HG02870 (cell line): ENCODE measurements at regions not wholly inside any gene's neighbourhood (a gene's known extent, or its start where the extent isn't known, plus 50 kb on each side); places are given as distances from the start of the nearest gene placed in this dataset.

ENCODE experiments used
- ATAC-seq: cut with Tn5 transposase; IDR thresholded peaks from one replicate; pipeline ENCODE4 v1.9.1; 2021; ENCODE audit warnings: mild to moderate bottlenecking, moderate library complexity; ENCODE audit not compliant: unreplicated experiment

DNA sequence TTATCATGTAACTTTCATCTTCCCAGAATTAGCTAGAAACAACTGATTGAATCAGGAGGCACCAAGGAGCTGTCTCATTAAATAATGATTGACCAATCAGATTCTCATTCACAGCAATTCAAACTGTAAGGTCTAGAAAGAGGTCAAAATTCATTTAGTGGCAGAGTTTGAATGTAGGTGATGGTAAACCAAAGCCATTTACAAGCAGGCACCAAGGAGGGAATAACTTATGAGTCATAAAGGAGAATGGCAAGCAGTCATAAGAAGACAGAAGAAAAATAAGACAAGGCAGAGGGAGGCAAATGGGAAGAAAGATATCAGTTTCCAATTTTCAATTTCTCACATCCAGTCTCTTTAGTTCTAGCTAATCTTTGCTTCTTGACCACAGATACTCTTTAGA lies 52.9 kb upstream of the DEFB112 start:
- no peak for ATAC-seq

DNA sequence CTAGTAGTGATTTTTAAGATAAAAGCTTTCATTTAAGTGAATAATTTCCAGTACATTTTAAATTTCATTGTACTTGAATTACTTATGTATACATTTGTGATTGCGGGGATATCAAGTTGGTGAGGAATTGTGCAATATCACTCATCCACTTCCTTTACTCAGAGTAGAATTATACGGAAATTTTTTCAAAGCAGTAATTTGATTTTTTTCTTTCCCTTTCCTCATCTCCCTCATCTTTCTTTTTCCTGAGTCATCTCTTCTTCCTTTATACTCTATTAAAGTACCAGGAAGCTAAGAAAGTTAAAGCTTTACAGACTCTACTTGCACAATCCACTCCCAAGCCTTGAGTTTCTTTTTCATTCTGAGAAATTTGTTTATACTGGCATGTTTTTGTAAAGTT lies 60.9 kb upstream of the DEFB112 start:
- no peak for ATAC-seq

DNA sequence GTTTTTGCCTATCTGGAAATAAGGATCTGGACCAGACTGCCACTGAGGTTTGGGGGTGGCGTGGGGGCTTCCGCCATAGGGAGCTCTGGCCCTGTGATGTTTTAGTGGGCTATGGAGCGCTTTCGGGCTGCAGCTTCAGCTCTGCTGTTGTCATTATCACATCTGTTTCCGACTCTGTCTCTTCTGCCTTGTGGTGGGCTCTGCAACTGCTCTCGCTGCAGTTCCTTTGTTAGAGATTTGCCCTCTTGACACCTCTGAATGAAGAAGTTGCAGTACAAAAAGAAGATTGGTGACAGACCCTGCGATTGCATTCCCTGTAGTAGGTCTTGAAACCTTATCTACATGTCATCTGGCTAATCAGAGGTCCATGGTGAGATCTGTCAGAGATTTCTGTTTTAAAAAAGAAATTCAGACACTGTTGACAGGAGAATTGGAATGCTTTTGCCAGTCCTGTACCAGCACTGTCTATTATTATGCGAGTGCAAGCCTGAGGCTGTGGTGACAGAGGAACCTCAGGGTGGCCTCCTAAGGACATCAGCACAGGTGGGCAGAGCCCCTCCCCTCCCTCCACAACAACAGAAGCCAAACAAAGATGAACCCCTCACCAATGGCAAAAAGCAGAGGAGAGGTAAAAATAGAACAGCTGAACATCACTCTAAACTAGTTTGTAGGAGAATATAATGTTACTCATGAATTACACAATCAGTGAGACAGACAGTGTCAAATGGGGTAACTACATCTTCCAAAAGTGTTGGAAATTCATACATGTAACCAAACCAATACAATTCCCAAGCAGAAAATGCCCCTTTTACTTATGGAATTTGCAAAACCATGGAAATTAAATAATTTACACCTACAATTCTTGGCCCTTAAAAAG lies 63.5 kb upstream of the DEFB112 start:
- ATAC-seq: no peak

DNA sequence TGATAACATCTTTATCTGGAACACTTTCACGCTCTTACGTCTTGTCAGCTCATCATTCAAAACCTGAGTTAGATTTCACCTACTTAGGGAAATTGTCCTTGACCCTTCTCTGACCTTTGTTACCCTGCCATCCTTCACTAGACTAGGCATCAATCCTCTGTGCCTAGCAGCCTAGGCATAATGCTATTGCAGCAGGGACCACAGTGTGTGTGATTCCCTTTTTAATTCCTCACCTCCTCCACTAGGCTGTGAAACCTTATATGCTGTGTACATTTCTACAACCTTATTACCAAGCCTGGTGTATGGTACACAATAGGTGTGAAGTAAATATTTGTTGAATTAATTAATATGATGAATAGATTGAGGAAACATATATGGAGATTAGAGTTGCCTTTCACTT lies 66.7 kb upstream of the DEFB112 start:
- no peak for ATAC-seq

DNA sequence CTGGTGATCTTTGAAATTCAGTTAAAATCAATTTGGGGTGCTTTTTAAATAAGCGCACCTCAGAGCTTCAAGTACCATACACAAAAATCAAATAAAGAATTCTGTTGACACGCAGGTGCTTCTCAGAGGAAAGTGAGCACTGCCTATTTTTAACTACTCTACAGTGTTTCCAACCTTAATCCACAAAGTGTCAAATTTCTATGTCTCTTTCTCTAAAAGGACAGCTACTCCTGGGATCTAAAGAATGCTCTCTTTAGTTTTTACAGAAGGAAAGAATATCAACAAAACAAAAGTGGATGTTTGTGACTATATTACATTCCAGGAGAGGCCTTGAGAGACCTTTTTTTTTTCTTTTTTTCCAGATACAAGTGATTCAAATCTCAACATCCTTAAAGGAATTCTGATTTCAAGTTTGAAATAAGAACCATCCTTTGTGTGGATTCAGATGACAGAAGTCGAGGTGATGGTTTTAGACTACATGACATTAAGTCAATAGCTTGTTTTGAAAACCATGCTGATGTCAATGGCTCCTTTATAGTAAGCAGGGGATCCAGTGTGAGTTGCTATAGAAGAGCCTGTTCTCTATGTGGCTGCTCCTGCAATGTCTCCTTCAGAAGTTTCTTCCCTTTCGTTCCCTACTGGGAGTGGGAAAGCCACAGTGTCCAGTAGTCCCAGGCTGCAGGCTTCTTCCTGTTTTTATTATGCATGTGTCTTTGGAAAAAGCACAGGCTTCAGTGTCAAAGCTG lies 67.2 kb upstream of the DEFB112 start:
- ATAC-seq: no peak

DNA sequence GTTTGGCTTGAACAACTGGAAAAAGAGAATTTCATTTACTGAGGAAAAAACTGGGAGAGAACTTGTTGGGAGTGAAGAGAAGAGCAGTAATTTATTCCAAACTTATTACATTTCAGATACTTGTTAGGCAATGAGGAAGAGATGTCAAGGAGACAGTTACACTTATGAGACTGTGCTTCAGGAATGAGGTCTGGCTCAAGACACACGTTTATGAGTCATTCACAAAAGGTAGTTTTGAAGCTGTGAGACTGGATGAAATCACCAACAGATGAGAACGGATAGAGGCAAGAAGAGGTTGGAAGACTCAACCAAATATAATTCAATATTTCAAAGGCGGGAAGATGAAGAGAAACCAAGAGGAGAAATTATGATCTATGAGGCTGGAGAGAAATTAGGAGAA lies 70.6 kb upstream of the DEFB112 start:
- no peak for ATAC-seq

DNA sequence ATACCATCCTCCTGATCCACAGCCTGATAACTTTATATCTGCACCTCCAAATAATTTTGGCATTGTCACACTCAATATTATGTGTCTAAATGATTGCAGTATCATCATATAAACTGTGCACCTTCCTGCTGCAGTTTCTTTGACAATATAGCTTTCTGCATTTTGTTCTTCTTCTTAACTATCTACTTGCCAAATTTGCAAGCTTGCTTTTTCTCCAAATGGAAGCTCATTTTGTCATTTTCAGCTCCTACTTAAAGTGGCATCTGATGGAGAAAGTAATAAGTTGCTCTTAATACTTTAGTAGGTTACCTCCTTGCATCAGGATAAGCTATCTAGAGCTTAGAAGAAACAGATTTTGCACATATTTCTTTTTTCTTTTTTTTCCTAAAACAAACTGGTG lies 74.0 kb upstream of the DEFB112 start:
- ATAC-seq: no peak

DNA sequence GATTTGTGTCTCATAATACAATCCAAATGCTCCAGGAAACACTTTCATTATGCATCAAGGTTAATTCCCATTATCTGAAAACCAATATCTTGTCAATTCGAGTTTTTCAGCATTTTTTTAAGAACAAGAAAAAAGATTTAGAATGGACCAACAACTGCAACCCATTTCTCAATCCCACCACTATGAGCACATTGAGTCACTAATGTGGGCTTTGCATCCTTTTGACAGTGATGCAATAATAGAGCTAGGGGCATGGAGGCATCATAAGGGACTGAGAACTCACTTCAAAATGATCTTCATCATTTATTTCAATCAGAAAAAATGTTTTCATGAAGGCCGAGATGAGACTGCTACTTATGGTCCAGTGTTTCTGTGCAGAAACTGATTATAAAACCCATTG lies 74.8 kb upstream of the DEFB112 start:
- ATAC-seq: no peak

DNA sequence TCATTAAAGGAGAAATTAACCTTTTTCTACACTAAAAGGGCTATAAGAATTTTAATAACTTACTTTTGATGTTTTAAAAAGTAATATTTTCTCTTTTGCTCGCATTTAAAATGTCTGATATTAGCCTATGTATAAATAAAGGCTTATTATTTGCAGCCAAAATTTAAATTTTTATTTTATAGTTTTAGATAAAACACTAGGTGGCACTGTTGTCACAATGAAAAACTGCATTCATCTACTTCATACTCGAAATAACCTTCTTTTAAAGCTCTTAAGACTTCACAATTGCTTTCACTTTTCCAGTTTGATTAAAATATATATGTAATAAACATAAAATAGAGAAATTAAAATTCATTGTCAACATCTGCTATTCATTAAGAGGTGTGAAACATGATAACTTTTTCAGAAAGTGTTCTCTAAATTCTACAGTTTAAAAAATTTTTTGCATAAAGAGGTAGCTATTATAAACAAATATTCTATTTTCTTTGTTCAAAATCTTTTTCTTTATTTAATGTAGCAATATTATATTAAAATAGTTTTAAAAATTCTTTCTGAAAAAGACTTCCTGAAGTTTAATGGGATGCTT lies 78.8 kb upstream of the DEFB112 start:
- no peak for ATAC-seq

DNA sequence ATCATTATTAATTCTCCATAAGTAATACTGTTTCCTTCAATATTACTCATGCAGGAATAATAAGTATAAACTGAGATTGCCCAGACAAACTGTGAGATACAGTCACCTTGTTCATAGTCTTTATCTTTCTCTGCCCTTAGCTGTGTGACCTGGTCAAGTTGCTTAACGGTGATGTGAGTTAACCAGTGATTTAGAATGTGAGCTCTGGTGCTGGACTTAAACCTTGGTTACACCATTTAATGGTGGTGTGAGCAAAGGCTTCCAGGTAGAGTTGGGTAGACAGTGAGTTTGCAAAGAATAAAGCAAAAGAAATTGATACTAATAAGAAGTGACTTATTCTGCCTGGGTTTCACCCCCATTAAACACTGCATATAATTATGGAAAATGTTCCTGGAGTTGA lies 86.2 kb upstream of the DEFB112 start:
- no peak for ATAC-seq

DNA sequence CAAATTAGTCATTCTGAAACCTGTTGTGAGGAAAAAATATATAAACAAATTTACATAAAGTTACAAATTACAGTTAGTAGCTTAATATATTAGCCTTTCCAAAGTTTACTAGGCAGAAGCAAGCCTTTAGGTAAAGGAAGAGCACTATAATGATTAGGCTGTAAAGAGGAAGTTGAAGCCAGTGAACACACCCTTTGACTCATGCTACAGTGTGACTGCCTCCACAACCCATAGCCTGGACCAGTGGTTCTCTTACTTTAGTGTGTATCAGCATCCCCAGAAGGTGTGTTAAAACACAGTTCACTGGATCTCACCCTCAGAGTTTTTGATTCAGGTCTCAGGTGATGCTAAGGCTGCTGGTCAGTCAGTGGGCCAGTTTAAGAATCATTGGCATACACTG lies 91.4 kb upstream of the DEFB112 start:
- no peak for ATAC-seq

DNA sequence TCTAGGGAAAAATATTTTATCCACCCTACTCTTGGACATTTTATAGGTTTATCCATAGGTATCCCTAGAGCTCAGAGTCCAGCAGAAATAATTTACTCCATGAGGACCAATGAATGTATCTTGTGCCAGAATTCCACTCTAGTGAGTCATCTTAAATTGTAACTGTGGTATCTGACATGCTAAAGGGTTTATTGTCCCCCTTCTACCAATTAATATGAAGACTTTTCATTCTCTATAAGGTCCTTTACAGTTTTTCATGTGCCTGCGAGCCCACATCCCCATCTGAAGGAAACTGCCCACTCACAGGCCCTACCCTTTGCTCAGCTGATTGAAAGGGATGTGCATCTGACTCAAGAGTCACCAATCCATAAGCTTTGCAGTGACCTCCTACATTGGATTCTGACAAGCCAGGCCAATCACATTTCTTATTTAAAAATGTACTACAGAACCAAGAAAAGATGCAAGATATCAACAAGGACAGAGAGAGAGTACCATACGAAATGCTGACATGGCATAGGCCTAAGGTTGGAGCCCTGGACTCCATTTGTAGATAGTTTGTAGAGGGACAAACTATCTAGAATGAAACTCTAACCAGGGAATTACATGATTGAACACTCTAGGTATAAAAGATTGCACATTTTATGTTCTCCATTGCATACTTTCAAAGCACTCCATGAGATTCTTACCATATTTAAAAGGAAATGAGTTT lies 93.4 kb upstream of the DEFB112 start:
- ATAC-seq: no peak

DNA sequence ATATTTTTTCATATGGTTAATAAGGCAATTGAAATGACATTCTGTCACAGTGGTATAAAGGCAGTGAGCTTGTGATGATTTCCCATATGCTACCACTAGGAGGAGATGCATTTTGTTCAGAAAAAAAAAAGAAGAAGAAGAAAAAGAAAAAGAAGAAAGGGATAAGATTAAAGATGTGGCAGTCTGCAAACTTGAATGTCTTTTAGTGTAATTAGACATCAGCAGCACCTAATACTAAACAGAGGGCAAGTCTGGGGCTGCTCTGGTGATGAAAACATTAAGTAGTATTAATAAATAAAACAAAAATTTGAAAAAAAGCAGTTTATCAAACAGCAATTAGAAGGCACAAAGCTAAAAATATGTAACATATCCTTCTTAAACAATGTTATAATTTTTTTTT lies 95.4 kb upstream of the DEFB112 start:
- ATAC-seq: no peak

DNA sequence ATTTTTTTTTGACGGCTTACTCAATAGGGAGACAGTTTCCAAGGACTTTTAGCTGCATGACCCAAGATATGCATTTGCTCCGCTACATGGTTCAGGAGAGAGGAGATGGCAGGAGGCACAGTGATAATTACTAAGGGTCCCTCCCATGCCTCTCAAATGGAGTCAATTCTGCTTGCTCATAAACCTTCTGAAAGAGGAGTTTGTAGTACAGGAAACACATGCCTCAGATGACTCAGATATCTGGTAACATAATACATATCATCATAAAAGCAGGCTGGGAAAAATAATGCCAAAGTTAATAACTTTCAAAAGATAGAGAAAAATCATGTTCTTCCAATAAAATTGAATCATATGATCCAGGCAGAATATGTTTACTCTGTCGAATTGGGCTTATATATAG lies 97.6 kb upstream of the DEFB112 start:
- no peak for ATAC-seq

DNA sequence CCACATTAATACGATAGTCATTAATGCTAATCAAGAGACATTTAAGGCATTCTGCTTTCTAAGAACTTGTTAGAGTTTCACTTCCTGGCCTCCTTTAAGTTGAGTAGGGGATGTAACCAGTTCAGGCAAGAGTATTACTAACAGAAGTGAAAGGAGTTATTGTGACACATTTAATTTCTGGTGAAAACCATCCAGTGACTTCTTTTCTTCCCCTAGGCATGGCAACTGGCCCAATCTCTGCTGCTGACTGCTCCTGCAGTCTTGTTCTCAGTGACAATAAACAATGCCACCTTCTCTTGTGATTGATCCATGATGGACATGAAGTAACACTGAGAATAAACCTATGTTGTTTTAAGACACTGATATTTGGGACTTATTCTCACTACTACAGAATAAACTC lies 130.9 kb upstream of the DEFB112 start:
- ATAC-seq: no peak

DNA sequence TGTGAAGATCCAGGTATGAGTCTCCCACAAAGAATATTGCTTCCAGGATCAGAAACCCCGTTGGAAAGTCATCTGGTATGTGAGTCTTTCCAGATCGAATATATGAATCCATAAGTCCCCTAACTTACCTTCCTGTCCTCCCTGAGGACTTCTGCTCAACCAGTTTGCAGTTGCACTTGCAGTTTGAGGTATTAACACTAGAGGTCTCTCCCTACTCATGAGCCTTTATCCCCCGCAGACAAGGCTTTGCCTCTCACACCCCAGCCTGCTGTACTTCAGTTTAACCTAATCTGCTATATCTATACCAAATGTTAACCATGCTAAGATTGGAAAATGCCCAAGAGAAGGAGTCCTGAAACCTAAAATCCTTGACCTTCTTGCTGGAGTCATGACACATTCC lies 135.3 kb upstream of the DEFB112 start:
- no peak for ATAC-seq

DNA sequence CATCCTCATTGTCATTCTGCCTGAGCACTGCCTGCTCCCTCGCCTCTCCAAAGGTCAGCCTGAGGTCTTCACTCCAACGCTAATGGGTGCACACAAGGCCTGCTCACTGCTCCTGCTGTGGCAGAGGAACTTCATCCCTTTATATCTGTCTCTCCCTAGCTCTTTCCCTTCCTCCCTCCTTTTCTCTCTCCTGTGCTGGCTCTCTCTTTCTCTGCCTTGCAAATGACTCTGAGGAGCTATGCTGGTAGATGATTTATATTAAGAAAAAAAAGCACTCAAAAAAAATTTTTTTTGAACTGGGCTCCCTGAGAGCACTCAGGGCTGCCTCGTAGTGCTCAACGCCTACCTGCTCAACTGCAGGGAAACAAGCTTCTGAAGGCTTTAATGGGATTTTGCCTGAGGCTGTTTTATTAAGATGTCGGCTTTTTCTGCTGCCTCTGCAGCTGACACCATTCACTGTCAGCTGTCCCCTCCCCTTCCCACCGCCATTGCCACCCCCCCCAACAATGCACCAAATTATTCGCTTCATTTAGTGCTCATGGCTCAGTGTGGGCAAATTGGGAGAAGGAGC lies 137.7 kb upstream of the DEFB112 start:
- no peak for ATAC-seq

DNA sequence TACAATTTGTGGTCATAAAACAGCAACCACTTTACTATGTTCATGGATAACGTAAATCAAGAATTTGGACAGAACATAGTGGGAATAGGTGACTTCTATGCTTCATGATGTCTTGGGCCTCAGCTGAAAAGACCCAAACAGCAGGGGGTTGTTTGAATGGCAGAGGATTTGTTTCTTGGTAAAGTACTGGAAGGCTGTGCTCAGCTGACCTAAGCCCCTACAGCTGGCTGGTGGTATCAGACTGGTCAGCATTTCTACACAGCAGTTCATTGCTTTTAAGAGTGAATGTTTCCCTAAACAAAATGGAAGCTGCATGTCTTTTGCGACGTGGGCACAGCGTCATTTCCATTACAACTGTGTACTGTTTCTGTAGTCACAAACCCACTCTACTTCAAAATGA lies 148.5 kb upstream of the DEFB112 start:
- no peak for ATAC-seq

DNA sequence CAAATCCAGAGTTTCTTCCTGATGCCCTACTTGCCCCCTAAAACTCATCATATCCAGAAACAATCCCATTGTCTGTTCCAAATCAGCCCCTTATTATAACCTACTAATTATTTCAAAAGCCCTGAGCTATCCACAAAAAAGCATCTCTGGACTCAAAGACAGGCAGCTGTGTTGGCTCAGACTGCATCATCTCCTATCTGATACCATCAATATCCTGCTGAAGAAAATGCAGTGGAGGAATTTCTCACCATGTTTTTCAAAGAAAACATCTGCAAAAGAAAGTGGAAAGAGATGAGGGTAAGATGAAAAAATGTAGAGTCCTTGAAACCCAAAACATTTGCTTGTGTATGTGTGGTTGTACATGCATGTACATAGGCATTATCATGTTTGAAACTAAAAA lies 153.0 kb upstream of the DEFB112 start:
- no peak for ATAC-seq

DNA sequence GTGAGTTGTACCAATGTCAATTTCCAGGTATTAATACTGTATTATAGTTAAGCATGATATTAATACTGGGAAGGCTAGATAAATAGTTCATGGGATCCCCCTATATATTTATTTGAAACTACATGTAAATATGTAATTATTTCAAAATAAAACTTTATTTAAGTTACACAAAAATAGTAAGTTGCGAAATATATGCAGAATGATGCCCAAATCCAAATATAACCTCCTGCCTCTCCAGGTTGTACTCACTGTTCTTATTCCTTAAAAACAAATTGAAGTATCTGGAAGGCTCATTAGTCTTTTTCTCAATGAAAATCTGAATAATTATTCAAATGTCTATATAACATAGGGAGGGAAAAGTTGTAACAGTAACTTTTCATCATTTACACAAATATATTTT lies 161.9 kb upstream of the DEFB112 start:
- ATAC-seq: no peak

DNA sequence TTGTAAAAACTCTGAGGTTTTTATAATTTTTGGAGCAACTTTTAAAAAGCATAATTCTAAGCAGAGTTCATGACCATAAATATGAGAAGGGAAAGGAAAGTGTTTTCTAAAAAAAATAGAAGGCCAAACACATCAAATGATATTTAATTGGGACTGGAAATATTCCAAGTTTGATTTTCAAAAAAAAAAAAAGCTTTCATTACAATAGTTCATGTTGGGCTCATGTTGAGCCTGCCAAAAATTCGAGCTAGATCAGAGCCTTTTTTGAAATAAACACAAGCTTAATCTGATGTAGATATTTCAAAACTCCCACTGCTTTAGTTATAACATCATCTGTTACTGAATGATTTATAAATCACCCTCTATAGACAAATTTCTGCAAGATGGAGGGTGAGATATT lies 163.4 kb upstream of the DEFB112 start:
- ATAC-seq: no peak
